GM12875 (cell line): ENCODE measurements at regions not wholly inside any gene's neighbourhood (a gene's known extent, or its start where the extent isn't known, plus 50 kb on each side); places are given as distances from the start of the nearest gene placed in this dataset.

ENCODE experiments used
- H3K4me3 ChIP-seq: one replicate; pipeline ENCODE4 v1.5.1; 2011; ENCODE audit warnings: low read depth, low read length, control low read depth
- CTCF ChIP-seq: IDR thresholded peaks from 2 replicates; pipeline ENCODE4 v1.5.1; 2011; ENCODE audit warnings: low read depth, mild to moderate bottlenecking, control low read depth, inconsistent platforms, low read length, moderate library complexity, borderline replicate concordance; ENCODE audit not compliant: insufficient read depth

GRCh38 chr5:31007672-31008071, 185.8 kb upstream of the CDH6 start:
- no peak overlapping the region for H3K4me3 ChIP-seq
- TF ChIP-seq CTCF, result no peak

GRCh38 chr5:31000287-31000686, 193.2 kb upstream of the CDH6 start:
- TF ChIP-seq CTCF, result no peak
- no peak overlapping the region for H3K4me3 ChIP-seq

GRCh38 chr5:30997681-30998080, 195.8 kb upstream of the CDH6 start:
- H3K4me3 ChIP-seq, result no peak overlapping the region
- no peak for TF ChIP-seq CTCF

GRCh38 chr5:30994902-30995301, 198.6 kb upstream of the CDH6 start:
- no peak for TF ChIP-seq CTCF
- no peak overlapping the region for H3K4me3 ChIP-seq

GRCh38 chr5:30994176-30994575, 199.3 kb upstream of the CDH6 start:
- H3K4me3 ChIP-seq, result no peak overlapping the region
- no peak for TF ChIP-seq CTCF

GRCh38 chr5:30991462-30991861, 202.0 kb upstream of the CDH6 start:
- H3K4me3 ChIP-seq, result no peak overlapping the region
- TF ChIP-seq CTCF, result no peak

- H3K4me3 ChIP-seq, result no peak overlapping the region
- no peak for TF ChIP-seq CTCF
Measured at GRCh38 chr5:30981576-30981975, 211.9 kb upstream of the CDH6 start.
